ENCODE measurements at regions not wholly inside any gene's neighbourhood (a gene's known extent, or its start where the extent isn't known, plus 50 kb on each side); places are given as distances from the start of the nearest gene placed in this dataset.

GRCh38 chr2:162916286-162916801, 77.8 kb upstream of the KCNH7 start:
- no peak for TF ChIP-seq POLR2A (IDR thresholded peaks at IDR 0.05; ENCODE audit: low read depth, low read length)
- TF ChIP-seq POLR2AphosphoS5 (IDR thresholded peaks at IDR 0.05; ENCODE audit: low read depth, low read length): no peak
- TF ChIP-seq PAX5 (IDR thresholded peaks at IDR 0.05; ENCODE audit: insufficient read depth, low read length, severe bottlenecking): no peak
- TF ChIP-seq SPI1 (IDR thresholded peaks at IDR 0.05; ENCODE audit: low read depth, low read length): no peak
- no peak for TF ChIP-seq POU2F2 (IDR thresholded peaks at IDR 0.05; ENCODE audit: low read depth, low read length)
